ENCODE measurements at regions not wholly inside any gene's neighbourhood (a gene's known extent, or its start where the extent isn't known, plus 50 kb on each side); places are given as distances from the start of the nearest gene placed in this dataset.

GRCh38 chr21:26784974-26785373 lies 60.2 kb downstream of the ADAMTS1 start:
- no peak overlapping the region for H3K4me3 ChIP-seq (ENCODE audit: low read depth, low read length)
- in situ Hi-C loops (cut with HindIII; ENCODE audit: low sequenced_read_pairs): no loop called here
- no peak for DNase-seq (ENCODE audit: low read depth)
- no peak for TF ChIP-seq CTCF (IDR thresholded peaks at IDR 0.05; ENCODE audit: low read depth, low read length, missing control alignments)

GRCh38 chr21:26783466-26784195 lies 61.6 kb downstream of the ADAMTS1 start:
- no peak for TF ChIP-seq CTCF (IDR thresholded peaks at IDR 0.05; ENCODE audit: low read depth, low read length, missing control alignments)
- H3K4me3 ChIP-seq (ENCODE audit: low read depth, low read length): no peak overlapping the region
- no peak for DNase-seq (ENCODE audit: low read depth)
- in situ Hi-C loops (cut with HindIII; ENCODE audit: low sequenced_read_pairs): no loop called here

GRCh38 chr21:26782747-26783146 lies 62.5 kb downstream of the ADAMTS1 start:
- DNase-seq (ENCODE audit: low read depth): no peak
- in situ Hi-C loops (cut with HindIII; ENCODE audit: low sequenced_read_pairs): no loop called here
- H3K4me3 ChIP-seq (ENCODE audit: low read depth, low read length): no peak overlapping the region
- no peak for TF ChIP-seq CTCF (IDR thresholded peaks at IDR 0.05; ENCODE audit: low read depth, low read length, missing control alignments)

GRCh38 chr21:26782331-26782730 lies 62.9 kb downstream of the ADAMTS1 start:
- no peak for TF ChIP-seq CTCF (IDR thresholded peaks at IDR 0.05; ENCODE audit: low read depth, low read length, missing control alignments)
- in situ Hi-C loops (cut with HindIII; ENCODE audit: low sequenced_read_pairs): no loop called here
- no peak overlapping the region for H3K4me3 ChIP-seq (ENCODE audit: low read depth, low read length)
- DNase-seq (ENCODE audit: low read depth): no peak

- DNase-seq (ENCODE audit: low read depth): no peak
- no peak overlapping the region for H3K4me3 ChIP-seq (ENCODE audit: low read depth, low read length)
- no peak for TF ChIP-seq CTCF (IDR thresholded peaks at IDR 0.05; ENCODE audit: low read depth, low read length, missing control alignments)
- in situ Hi-C loops (cut with HindIII; ENCODE audit: low sequenced_read_pairs): no loop called here
Measured at GRCh38 chr21:26781331-26781730, 63.9 kb downstream of the ADAMTS1 start.

GRCh38 chr21:26777166-26777565 lies 68.0 kb downstream of the ADAMTS1 start:
- no peak for TF ChIP-seq CTCF (IDR thresholded peaks at IDR 0.05; ENCODE audit: low read depth, low read length, missing control alignments)
- in situ Hi-C loops (cut with HindIII; ENCODE audit: low sequenced_read_pairs): no loop called here
- H3K4me3 ChIP-seq (ENCODE audit: low read depth, low read length): no peak overlapping the region
- no peak for DNase-seq (ENCODE audit: low read depth)
